Heart right ventricle (tissue), 16 donors: ENCODE measurements at regions not wholly inside any gene's neighbourhood (a gene's known extent, or its start where the extent isn't known, plus 50 kb on each side); places are given as distances from the start of the nearest gene placed in this dataset.

Experiments used
- ATAC-seq, 8 donors: fragments of 200-7000 bp; cut with Tn5 transposase; one replicate each; pipeline ENCODE4 v1.9.1; 2020; ENCODE audit warnings: mild to moderate bottlenecking in 8 of 8, moderate library complexity in 8 of 8, moderate number of reproducible peaks in 1 of 8
- DNase-seq, 2 donors: peaks; one replicate each; pipeline ENCODE4 v3.0.0-alpha.2; 2020
- H3K27ac ChIP-seq, 10 donors: fragments of 200-600 bp; sonication (generic) in 2 of 10; one replicate each; pipeline versions ENCODE4 v1.5.0 to v1.8.0; 2020 to 2022; ENCODE audit warnings: mild to moderate bottlenecking in 3 of 10
- H3K27me3 ChIP-seq, 7 donors: fragments of 200-600 bp; one replicate each; pipeline ENCODE4 v1.8.0; 2021 to 2022; ENCODE audit warnings: mild to moderate bottlenecking in 2 of 7
- H3K36me3 ChIP-seq, 9 donors: fragments of 200-600 bp; sonication (generic) in 1 of 9; one replicate each; pipeline versions ENCODE4 v1.5.0 to v1.8.0; 2020 to 2022; ENCODE audit warnings: mild to moderate bottlenecking in 2 of 9
- H3K4me1 ChIP-seq, 9 donors: fragments of 200-600 bp; sonication (generic) in 1 of 9; one replicate each; pipeline versions ENCODE4 v1.5.0 to v1.8.0; 2020 to 2022; ENCODE audit warnings: mild to moderate bottlenecking in 4 of 9
- H3K4me3 ChIP-seq, 10 donors: fragments of 200-600 bp; sonication (generic) in 2 of 10; one replicate each; pipeline versions ENCODE4 v1.5.0 to v1.8.0; 2020 to 2022; ENCODE audit warnings: mild to moderate bottlenecking in 7 of 10, moderate library complexity in 2 of 10
- H3K9me3 ChIP-seq, 11 donors: fragments of 200-600 bp in 10 of 11; sonication (generic) in 2 of 11; one replicate each; pipeline versions ENCODE4 v1.5.0 to v1.8.0; 2013 to 2022; ENCODE audit warnings: mild to moderate bottlenecking in 2 of 11, control low read depth in 1 of 11, moderate library complexity in 1 of 11
- CTCF ChIP-seq, 9 donors: fragments of 200-600 bp; sonication (generic) in 2 of 9; IDR thresholded peaks; one replicate each; pipeline versions ENCODE4 v1.5.0 to v1.8.0; 2021 to 2022; ENCODE audit warnings: antibody characterized with exemption in 9 of 9, mild to moderate bottlenecking in 5 of 9, moderate library complexity in 1 of 9
- WGBS, 2 donors: extraction: QIAGEN DNeasy Blood & Tissue Kit; methylation state at CpG; one replicate each; pipeline ENCODE4 v1.1.7; 2013; ENCODE audit warnings: inconsistent platforms in 1 of 2; 5-methylcytosine and 5-hydroxymethylcytosine counted together
- intact Hi-C, 10 donors: fragments of 100-400 bp; cut with DNase I; formaldehyde crosslinking; loops; one replicate each; pipeline versions ENCODE4 v1.11.1 to v1.14.2; 2022
- donor health status: Arrhythmogenic right ventricular cardiomyopathy.
- donor health status: ischemic (EF 13 %, LVEDD 7.1; RV severe dilation, severe dysfunction).
- donor health status: healthy with polysubstance abuse.
- donor health status: DM: no; HTN: yes; CAD: no.
- donor health status: DM: no; HTN: no; CAD: no.
- donor health status: ischemic (EF 25% LVEDD 6.9; RV normal size, moderate dysfunction).
- donor health status: ischemic (EF 25% LVEDD 5.7; RV mildly dilated, moderate dysfunction).
- donor health status: healthy.
- donor health status: DM: yes; HTN: yes; CAD: no.
- donor health status: Ischemic cardiomyopathy.
- donor health status: ischemic (EF 35%, LVEDD 5.7; RV mildly dilated, moderate dysfunction).
- donor health status: nonischemic (EF 11% LVEDD 7.7; RV severe dilation, severe dysfunction).
- donor health status: DM: yes; HTN: yes; CAD: no.
- donor health status: PGD.
- donor health status: ischemic (EF 29% LVEDD 5.4; RV normal size, mild dysfunction).
- donor health status: nonischemic (EF 23%, LVEDD 6.1; RV moderate dilation, normal function).

GRCh38 chr16:86903068-86903467 lies 324.7 kb downstream of the FOXL1 start:
- Histone ChIP-seq H3K27ac (no peak overlapping the region), H3K9me3 (no peaks in the 10 kb centered on the region), H3K36me3 (no peaks in the 10 kb centered on the region), H3K27me3 (no peaks in the 10 kb centered on the region), H3K4me1 (peaks cover 0 to 4% (median 0%) of the 10 kb centered on the region in 9 donors), H3K4me3 (no peak overlapping the region)
- DNase-seq, result no peak
- ATAC-seq, result no peak
- 94 to 95% methylated on average over 1 of the region's 1 CpG for WGBS, 2 donors
- TF ChIP-seq CTCF (IDR thresholded peaks at IDR 0.05), result no peak
- intact Hi-C loops, result no loop called here

GRCh38 chr16:86905302-86905701 lies 327.0 kb downstream of the FOXL1 start:
- intact Hi-C loops, result no loop called here
- Histone ChIP-seq H3K9me3 (no peaks in the 10 kb centered on the region), H3K27me3 (no peaks in the 10 kb centered on the region), H3K27ac (no peak overlapping the region), H3K4me3 (no peak overlapping the region), H3K36me3 (no peaks in the 10 kb centered on the region), H3K4me1 (peaks cover 0 to 4% (median 0%) of the 10 kb centered on the region in 9 donors)
- TF ChIP-seq CTCF (IDR thresholded peaks at IDR 0.05), result no peak
- WGBS, 2 donors, result 84 to 86% methylated on average over 9 of the region's 9 CpGs
- ATAC-seq (no peak), DNase-seq (no peak)

GRCh38 chr16:86906623-86907022 lies 328.3 kb downstream of the FOXL1 start:
- no peak for ATAC-seq
- TF ChIP-seq CTCF (IDR thresholded peaks at IDR 0.05), result no peak
- H3K27me3 ChIP-seq, result no peaks in the 10 kb centered on the region
- H3K27ac ChIP-seq, result no peak overlapping the region
- no peaks in the 10 kb centered on the region for H3K9me3 ChIP-seq
- WGBS, 2 donors, result 77 to 82% methylated on average over 14 of the region's 14 CpGs
- no peak overlapping the region for H3K4me3 ChIP-seq
- DNase-seq, result no peak
- no peaks in the 10 kb centered on the region for H3K36me3 ChIP-seq
- intact Hi-C loops, result no loop called here
- H3K4me1 ChIP-seq, result peaks cover 0 to 9% (median 0%) of the 10 kb centered on the region in 9 donors

GRCh38 chr16:86909359-86910160 lies 331.2 kb downstream of the FOXL1 start:
- H3K4me1 ChIP-seq, result peaks cover 0 to 12% (median 0%) of the 10 kb centered on the region in 9 donors
- intact Hi-C loops, result no loop called here
- ATAC-seq (no peak), DNase-seq (no peak)
- no peak overlapping the region for H3K27ac ChIP-seq
- H3K36me3 ChIP-seq, result no peaks in the 10 kb centered on the region
- 89 to 90% methylated on average over 19 of the region's 19 CpGs for WGBS, 2 donors
- no peak overlapping the region for H3K4me3 ChIP-seq
- no peaks in the 10 kb centered on the region for H3K27me3 ChIP-seq
- no peak for TF ChIP-seq CTCF (IDR thresholded peaks at IDR 0.05)
- H3K9me3 ChIP-seq, result no peaks in the 10 kb centered on the region
